ENCODE measurements at regions not wholly inside any gene's neighbourhood (a gene's known extent, or its start where the extent isn't known, plus 50 kb on each side); places are given as distances from the start of the nearest gene placed in this dataset.

DNA sequence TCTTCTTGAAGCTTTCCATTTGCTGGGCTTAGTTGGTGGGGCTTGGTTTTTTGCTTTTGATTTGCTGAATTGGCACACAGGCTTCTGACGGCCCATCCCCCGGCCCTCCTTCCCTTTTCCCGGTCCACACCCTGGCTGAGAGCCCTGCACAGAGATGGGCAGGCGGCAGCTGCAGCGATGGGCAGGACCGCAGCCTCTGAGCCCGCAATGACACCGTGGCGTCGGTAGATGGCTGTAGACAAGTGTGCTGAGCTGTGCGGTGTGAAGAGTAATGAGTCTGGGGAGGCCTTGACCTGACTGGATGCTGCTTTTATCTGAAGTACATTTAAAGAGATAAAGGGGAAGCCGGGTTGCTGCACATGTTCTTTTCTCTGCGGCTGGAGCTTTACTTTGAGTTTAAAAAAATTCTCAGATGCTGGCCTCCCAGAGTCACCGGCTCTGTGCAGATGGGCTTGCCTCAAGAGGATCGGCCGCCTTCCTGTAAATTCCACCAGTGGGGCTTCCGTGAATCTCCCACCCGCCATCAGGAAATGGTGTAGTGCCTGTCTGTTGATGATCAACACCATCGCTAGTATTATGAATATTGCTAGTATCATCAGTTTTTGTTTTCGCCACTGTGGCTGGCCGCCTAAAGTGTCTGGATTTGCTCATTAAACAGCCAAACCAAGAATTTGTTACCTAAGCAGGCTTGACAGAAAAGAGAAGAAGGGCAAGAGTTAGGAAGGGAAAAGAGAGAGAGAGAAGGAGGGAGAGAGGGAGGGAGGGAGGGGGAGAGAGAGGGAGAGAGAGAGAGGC lies 245.6 kb upstream of the RBFOX1 start:
- TF ChIP-seq, protein P1, sequence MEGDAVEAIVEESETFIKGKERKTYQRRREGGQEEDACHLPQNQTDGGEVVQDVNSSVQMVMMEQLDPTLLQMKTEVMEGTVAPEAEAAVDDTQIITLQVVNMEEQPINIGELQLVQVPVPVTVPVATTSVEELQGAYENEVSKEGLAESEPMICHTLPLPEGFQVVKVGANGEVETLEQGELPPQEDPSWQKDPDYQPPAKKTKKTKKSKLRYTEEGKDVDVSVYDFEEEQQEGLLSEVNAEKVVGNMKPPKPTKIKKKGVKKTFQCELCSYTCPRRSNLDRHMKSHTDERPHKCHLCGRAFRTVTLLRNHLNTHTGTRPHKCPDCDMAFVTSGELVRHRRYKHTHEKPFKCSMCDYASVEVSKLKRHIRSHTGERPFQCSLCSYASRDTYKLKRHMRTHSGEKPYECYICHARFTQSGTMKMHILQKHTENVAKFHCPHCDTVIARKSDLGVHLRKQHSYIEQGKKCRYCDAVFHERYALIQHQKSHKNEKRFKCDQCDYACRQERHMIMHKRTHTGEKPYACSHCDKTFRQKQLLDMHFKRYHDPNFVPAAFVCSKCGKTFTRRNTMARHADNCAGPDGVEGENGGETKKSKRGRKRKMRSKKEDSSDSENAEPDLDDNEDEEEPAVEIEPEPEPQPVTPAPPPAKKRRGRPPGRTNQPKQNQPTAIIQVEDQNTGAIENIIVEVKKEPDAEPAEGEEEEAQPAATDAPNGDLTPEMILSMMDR (conservative IDR thresholded peaks at IDR 0.05; ENCODE audit: low read length): no peak
- no peak for TF ChIP-seq EZH2phosphoT487 (IDR thresholded peaks at IDR 0.05; ENCODE audit: borderline replicate concordance, low read depth, low read length)
